HG03354 (cell line): ENCODE measurements at regions not wholly inside any gene's neighbourhood (a gene's known extent, or its start where the extent isn't known, plus 50 kb on each side); places are given as distances from the start of the nearest gene placed in this dataset.
"Not testable (repeated sequence)": the region's sequence is repeated elsewhere in the genome, so short reads cannot be mapped to it uniquely, and the experiment has no call there.

ENCODE experiments used
- ATAC-seq: cut with Tn5 transposase; IDR thresholded peaks from one replicate; pipeline ENCODE4 v1.9.1; 2021; ENCODE audit warnings: mild to moderate bottlenecking; ENCODE audit not compliant: unreplicated experiment, poor library complexity, severe bottlenecking

DNA sequence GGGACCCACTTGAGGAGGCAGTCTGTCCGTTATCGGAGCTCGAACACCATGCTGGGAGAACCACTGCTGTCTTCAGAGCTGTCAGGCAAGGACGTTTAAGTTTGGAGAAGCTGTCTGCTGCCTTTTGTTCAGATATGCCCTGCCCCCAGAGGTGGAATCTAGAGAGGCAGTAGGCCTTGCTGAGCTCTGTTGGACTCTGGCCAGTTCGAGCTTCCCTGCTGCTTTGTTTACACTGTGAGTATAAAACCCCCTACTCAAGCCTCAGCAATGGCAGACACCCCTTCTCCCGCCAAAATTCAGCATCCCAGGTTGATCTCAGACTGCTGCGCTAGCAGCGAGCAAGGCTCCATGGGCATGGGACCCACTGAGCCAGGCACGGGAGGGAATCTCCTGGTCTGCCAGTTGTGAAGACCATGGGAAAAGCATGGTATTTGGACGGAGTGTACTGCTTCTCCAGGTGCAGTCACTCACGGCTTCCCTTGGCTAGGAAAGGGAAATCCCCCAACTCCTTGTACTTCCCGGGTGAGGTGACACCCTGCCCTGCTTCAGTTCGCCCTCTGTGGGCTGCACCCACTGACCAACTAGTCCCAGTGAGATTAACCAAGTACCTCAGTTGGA, 134.5 kb upstream of the RBMS1 start:
- ATAC-seq, result not testable (repeated sequence)

DNA sequence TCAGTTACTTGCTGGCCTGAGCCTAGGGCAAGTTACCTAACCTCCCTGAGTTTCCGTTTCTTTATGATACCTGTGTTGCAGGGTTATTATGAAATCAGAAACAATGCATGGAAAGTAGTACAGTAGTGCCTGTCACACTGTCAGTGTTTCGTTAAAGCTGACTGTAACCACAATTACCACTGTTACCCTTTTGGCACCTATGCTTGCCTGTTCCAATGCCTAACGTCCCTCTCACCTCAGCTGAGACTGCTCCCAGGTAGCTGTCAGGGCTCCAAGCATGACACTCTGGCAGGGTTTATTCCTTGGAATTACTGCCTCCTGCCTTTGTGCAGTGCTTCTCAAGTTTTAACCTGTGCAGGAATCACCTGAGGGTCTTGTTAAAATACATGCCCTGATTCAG, 135.2 kb upstream of the RBMS1 start:
- ATAC-seq, result no peak

DNA sequence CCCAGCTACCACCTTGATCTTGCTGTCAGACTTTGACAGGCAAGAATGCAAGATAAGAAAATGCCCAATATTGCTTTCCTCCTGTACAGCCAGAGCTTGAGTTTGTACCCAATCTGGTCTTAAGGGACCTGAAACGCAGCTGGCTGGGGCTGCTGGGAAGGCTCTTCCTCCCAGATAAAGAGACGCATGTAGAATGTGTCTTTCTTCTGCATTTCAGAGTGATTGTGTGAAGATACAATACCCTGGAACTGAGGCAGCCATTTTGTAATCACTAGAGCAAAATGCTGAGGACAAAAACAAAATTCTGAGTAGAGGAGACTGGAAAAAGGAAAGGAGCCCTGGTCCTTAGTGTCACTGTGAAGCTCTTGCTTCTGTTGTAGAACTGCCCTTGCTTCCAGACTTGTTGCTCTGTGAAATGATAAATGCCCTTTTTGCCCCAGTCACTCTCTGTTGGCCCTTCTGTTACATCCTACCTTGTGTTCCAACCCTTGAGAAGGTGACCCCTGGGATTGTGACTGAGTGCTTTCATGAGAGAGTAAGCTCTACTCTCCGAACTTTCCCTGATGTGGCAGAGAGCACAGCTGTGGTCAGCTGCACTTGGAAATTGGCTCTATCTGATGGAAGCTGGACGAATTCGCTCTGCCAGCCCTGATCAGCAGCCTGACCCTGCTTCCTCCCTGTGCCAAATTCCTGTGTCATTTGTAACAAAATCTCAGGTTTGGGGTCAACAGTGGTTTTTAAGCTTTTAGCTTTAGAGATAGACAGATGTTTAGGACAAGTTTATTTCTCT, 137.4 kb upstream of the RBMS1 start:
- ATAC-seq, result no peak

DNA sequence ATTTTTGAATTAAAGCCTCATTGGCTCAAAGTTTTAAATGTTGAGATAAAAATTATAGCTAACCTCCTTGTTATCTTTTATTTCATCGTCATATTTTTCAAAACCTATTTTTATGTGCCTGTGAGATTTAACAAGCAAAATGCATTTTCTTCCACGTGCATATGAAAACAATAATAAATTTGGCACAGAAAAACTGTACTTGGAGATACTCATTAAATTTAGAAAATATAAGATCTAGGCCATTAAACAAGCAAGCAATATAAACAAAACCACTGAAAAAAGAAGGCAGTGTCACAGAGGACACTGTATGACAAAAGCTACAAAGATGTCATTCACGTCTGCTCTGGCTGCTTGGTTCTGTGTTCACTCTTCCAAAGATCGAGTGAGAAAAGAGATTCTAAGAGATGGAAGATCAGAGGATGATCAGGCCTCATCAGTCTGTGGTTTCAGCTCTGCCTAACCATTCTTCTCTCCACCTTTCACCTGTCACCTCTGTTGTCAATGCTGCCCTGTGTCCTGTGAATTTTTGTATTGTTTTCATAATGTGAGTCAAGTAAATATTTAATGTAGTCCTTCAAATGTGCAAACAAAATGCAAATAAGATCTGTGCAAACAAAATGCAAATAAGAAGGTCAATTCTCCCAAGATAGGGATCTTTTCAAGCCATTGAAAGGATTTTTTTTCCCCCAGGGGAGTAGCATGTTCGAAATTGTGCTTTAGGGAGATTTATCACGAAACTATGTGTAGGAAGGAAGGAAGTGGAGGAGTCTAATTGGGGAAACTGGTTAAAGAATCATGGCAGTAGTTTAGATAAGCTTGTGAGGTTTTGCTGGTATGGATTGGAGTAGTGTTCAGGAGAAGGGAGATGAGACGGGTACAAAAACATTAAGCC, 138.7 kb upstream of the RBMS1 start:
- no peak for ATAC-seq

DNA sequence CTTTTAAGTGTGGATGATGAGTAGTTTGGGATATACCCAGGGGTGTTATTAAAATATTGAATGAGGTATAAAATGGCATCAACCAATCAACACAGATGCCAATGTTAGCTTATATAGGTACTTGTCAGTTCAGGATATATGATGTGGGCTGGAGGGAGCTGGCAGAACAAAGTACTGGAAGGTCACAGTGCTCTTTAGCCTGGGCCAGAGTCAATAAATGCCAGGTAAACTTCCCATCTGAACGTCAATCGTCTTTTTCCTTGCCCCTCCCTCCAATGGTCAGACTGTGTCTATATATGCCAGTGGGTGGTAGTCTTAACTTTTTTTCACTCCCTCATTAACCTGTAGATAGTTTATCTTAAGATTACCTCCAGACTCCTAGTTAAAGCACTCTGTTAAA, 140.8 kb upstream of the RBMS1 start:
- ATAC-seq, result no peak

DNA sequence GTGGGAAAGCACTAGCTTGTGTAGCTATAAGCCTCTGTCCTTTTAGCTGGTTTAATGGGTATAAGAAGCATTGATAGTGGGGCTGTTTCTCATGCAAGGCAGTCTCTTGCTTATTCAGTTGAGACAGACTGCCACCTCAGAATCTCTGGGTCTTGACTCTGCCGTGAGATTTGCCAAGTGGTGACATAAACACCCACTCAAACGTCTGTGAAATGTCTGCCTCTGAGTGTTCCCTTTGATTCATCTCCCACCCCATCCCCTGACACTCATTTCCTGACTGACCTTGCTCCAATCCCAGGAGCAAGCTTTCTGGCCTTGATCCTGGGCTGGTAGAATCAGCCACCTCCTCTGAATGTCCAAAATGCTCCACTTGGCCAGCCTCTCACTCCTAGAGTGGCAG, 141.9 kb upstream of the RBMS1 start:
- ATAC-seq, result no peak

DNA sequence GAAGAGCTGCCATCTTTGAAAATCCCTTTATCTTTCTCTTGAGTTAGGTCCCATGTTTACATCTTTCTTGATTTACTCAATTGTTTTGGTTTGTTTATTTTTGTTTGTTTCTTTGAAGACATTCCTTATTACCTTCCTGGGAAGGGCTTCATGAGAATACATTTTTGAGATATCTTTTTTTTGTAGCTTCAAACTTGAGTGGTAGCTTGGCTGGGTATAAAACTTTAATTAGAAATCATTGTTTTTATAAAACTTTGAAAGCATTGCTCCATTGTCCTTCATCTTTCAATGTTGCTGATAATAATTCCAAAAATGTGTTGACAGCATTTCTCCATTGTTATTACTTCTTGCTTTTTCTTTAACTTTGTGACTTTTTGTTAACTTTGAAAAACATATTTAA, 145.9 kb upstream of the RBMS1 start:
- ATAC-seq, result no peak

DNA sequence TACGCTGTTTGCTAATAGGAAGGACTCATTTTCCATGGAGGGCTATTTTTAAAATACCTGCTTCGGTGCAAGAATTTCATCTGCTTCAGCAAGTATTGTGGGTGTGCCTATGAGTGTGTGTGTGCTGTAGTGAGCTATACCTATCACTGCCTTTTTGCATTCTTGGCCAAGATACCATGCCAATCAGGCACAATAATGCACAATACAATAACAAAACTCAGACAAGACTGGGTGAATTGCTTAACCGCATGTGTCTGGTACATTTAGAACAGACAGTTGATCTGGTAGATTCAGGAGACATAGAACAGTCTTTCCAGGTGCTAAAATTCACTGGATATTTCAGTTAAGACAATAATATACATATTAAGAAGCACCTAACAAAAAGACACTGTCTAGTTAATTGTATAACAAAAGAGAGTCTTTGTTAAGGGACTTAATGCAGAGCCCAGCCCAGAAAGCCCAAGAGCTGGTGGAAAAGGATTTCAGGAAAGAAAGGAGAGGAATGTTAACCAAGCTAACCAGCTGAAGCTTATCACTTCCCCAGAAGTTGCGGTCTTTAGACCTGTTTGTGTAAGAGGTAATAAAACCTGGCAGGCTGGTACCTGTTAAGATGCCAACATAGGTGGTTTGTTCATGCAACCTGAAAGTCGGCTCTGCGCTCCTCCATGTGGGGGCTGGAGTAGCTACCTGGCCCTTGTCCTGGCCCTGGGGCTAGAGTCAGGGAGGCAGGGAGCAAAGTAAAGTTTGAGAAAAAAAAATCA, 153.3 kb upstream of the RBMS1 start:
- no peak for ATAC-seq

DNA sequence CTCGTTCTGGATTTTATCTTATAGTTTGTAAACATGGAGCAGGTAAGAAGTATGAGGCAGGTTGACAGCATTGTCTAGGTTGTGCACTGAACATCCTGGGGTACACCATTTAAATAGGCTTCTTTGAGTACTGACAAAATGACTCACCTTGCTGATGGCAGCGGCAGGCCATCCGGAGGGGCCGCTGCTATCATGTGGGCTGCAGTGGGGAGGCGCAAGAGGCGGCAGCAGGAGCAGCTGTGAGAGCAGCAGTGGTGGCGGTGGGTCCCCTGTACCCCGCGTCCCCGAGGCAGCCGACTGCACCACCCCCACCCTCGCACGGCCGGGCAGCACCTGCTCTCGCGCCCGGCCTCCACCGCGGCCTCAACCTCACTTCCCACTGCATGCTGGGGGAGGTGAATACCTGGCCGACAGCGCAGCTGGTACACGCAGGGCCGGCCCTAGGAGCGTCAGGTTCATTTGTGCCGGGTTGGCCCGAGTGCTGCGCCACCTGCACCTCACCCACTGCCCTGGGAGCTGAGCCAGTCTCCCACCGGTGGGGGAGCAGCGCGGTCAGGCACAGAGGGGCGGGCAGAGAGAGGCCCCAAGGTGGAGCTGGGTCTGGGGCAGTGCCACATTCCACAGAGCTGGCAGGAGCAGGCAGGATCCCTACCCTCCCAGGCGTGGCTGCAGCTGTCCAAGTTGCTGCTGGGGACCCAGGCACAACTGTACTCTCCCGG, 154.5 kb upstream of the RBMS1 start:
- no peak for ATAC-seq

DNA sequence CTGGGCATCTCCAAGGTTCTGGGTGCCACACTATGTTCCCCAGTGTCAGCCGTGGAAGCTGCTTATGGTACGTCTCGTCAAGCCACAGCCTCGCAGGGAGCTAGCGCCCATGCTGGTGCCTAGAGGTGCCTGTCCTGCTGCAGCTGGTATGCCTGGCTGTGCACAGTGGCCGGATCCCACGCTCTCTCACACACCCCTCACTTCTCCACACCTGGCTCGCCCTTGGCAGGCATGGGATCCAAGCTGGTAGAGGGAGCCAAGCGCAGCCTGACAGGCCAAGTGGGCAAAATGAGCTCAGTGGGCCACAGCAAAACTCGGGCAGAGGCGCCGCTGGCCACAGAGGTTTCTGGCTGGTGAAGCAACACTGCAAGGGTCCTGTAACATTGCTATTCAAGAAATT, 156.1 kb upstream of the RBMS1 start:
- ATAC-seq, result no peak

DNA sequence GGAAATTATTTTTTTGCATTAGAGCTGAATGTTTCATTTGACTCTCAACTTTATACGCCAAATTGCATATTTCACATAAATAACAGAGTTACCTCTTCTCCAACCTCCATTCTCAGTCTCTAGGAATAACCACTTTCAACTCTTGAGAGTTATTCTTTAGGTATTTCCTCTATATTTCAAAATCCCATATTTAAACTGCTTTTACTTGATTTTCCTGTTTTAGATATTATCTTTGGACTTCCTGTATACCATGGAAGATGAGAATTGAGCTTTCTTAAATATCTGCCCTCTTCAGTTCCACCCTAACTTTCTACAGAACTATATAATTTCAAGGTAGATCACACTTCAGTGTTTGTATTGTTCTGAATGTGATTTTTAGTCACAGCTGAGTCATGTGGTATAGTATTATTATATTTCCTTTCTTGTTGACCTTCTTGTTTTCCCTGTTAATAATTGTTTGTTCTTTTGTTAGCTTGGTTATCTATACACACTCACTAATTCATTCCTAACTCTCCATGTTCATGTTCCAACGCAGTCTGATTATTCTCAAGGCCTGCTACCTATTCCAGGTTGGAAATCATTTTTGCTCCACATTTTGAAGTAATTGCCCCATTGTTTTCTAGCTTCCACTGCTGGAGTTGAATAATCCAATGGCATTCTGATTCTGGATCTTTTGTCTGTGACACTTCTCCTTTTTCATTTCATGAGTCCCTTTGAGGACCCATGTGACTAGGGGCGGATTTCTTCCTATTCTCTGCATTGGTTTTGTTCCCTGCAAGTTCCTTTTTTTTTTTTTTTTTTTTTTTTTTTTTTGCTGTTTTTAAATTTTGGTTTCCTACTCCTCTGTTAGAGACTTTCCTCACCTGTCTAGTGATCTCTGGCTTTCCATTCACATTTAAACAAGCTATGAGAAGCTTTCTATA, 156.8 kb upstream of the RBMS1 start:
- ATAC-seq, result no peak

DNA sequence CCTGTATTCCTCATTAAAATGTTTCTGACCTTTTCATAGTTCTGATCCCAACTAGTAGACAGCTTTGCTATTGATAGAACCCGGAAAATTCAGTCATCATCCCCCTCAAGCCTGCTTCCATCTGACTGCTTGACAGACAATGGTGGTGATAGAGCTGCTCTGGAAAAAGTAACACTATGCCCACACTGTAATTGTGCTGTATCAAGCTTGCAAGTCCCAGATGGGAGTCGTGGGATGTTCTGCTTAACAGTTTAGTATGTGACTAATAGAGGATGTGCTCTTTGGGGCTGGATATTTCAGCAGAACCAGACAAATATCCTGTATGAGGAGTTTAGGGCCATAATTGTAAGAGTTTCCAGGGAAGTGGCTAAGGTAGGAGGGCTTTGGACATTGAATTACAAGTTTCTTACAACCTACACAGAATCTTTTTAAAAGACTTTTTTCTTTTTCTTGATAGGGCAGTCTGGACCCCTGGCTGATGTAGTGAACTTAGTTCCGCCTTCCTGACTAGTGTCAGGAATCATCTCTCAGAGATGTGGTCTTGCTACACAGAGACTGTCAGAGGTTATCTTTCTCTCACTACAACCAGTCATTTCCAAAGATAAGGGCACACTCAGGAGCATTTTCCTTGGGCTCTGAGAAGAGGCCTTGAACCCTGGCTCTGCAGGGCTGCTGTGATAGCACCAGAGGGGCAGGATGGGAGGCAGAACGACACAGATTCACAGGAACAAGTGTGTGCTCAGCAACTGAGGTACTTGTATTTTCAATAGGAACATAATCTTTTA, 158.0 kb upstream of the RBMS1 start:
- no peak for ATAC-seq

DNA sequence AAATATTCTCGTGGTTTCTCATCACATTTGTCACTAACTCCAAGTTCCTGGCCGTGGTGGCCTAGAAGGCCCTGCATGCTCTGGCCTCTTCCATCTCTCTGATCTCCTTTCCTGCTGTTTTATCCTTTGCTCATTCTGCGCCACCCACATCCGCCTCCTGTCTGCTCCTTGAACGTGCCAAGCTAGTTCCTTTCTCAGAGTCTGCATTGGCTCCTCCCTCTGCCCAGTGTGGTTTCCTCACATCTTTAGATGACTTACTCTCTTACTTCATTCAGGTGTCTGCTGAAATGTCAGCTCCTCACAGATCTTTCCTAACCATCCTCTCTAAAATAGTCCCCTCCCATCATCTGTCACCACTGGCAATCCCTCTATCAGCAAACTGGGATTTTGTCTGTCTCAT, 158.6 kb upstream of the RBMS1 start:
- no peak for ATAC-seq

DNA sequence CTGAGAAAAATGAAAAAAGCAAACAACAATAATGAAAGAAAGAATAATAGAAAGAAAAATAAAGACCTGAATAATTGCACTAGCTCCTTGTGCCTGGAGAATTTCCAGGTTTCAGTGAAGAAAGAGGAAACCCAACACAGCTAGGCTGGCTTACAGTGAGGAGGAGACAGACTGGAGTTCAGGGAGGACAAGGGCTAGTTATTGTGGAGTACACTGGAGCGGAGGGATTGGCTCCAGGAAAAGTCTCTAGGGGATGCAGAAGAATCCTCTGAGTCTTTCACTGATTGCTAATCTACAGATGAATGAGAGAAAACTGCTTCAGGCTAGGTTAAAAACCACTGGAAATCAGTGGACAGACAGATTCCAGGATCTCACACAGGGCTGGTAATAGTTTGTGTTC, 163.6 kb upstream of the RBMS1 start:
- no peak for ATAC-seq

DNA sequence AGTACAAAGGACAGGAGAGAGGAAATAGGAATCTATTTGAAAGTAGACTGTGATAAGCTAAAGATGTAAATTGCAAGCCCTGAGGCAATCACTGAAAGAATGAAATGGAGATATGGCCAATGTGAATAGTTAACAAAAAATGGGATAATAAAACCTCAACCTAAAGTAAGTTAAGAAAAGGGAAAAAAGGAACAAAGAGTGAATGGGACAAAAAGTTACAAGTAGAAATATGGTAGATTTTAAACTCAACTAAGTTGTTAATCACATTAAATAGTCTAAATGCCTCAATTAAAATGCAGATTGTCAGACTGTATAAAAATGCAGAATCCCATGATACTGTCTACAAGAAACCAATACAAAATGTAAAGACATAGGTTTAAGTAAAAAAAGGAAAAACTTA, 165.2 kb upstream of the RBMS1 start:
- no peak for ATAC-seq

DNA sequence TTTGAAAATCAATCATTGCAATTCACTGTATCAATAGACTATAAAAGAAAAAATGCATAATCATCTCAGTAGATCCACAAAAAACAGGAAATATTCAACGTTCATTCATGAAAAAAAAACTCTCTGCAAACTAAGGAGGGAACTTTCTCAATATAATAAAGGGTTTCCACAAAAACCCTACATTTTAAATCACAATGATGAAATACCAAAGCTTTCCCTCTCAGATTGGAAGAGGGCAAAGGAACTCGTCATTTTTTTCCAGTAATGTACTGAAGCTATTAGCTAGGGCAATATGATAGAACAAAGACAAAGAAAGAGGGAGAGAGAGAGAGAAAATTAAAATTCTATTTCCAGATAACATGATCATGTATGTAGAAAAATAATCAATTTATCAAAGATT, 167.1 kb upstream of the RBMS1 start:
- ATAC-seq, result no peak

DNA sequence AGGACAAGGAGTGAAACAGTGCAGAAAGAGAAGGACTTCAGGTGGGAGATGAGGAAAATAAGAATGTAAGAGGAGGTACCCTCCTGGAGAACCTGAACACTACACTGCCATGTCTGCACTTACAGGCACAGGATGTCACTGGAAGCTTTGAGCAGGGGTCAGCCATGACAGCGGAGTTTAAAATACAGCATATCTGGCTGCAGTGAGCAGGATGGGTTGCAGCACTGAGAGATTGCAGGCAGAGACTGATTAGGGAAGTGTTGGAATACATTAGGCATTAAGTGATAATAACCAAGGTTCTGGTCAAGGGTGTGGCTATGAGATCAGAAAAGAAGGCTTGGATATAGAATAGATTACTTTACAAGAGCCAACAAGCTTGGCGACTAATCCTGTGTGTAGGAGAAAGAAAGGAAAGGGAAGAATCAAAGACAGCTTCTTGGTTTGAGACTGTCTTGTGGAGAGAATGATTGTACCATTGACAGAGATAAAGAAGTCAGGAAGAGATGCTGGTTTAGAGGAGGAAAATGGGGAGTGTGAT, 171.1 kb upstream of the RBMS1 start:
- ATAC-seq, result no peak
